GM12878 (cell line): ENCODE measurements at regions not wholly inside any gene's neighbourhood (a gene's known extent, or its start where the extent isn't known, plus 50 kb on each side); places are given as distances from the start of the nearest gene placed in this dataset.

Source experiments
- CBX3 ChIP-seq: fragments of 200-600 bp; sonication (generic); IDR thresholded peaks from 2 replicates; pipeline ENCODE4 v1.6.1; 2016; ENCODE audit warnings: low read depth, borderline replicate concordance
- CREB1 ChIP-seq: IDR thresholded peaks from 2 replicates; pipeline ENCODE4 v1.6.1; 2012; ENCODE audit warnings: low read depth, mild to moderate bottlenecking, inconsistent platforms
- HCFC1 ChIP-seq: fragments of 150-350 bp; IDR thresholded peaks from 2 replicates; pipeline ENCODE4 v1.6.1; 2014; ENCODE audit warnings: low read length
- KAT2A ChIP-seq: conservative IDR thresholded peaks from 2 replicates; pipeline ENCODE4 v1.6.1; 2011; ENCODE audit warnings: low read depth, low read length; ENCODE audit not compliant: control insufficient read depth
- PML ChIP-seq: IDR thresholded peaks from 2 replicates; pipeline ENCODE4 v1.6.1; 2012; ENCODE audit warnings: low read length, inconsistent platforms
- POLR2AphosphoS2 ChIP-seq: IDR thresholded peaks from 2 replicates; pipeline ENCODE4 v1.6.1; 2011; ENCODE audit warnings: low read depth, mild to moderate bottlenecking, low read length, improper control_type of control experiment, moderate library complexity
- RAD51 ChIP-seq: fragments of 450-650 bp; IDR thresholded peaks from 2 replicates; pipeline ENCODE4 v1.6.1; 2016; ENCODE audit warnings: moderate library complexity, mild to moderate bottlenecking, inconsistent platforms
- SKIL ChIP-seq: fragments of 450-650 bp; IDR thresholded peaks from 2 replicates; pipeline ENCODE4 v1.6.1; 2017; ENCODE audit warnings: mild to moderate bottlenecking, low read depth, inconsistent platforms; ENCODE audit not compliant: poor library complexity, severe bottlenecking
- ZBTB11 ChIP-seq: fragments of 450-650 bp; formaldehyde crosslinking; IDR thresholded peaks from 2 replicates; pipeline ENCODE4 v1.5.0; 2022; ENCODE audit warnings: mild to moderate bottlenecking, missing genetic modification characterization
- ZNF274 ChIP-seq: IDR thresholded peaks from one replicate; pipeline ENCODE4 v1.8.0; 2011; ENCODE audit not compliant: insufficient read length, insufficient read depth
- ZNF622 ChIP-seq: fragments of 450-650 bp; IDR thresholded peaks from 2 replicates; pipeline ENCODE4 v1.6.1; 2017; ENCODE audit warnings: mild to moderate bottlenecking, inconsistent platforms

GRCh38 chr11:70493891-70494290 lies 95.6 kb downstream of the CTTN start (continued):
- TF ChIP-seq ZBTB11 (CRISPR knock-in tag) (no peak), CREB1 (no peak), KAT2A (no peak), SKIL (no peak), CBX3 (no peak), RAD51 (no peak), HCFC1 (no peak), ZNF274 (no peak), ZNF622 (no peak), POLR2AphosphoS2 (no peak), PML (no peak)
